Hepatocyte (in vitro differentiated cells): ENCODE measurements at regions not wholly inside any gene's neighbourhood (a gene's known extent, or its start where the extent isn't known, plus 50 kb on each side); places are given as distances from the start of the nearest gene placed in this dataset. TPM values are rescaled to one million over a fixed set of nuclear protein-coding genes. Genes with fewer than 3 reads are reported as not detected.
"Not testable (repeated sequence)": the region's sequence is repeated elsewhere in the genome, so short reads cannot be mapped to it uniquely, and the experiment has no call there.

Source experiments
- DNase-seq: peaks from one replicate; pipeline ENCODE4 v3.0.0-alpha.2; 2016; ENCODE audit warnings: low spot score
- H2AFZ ChIP-seq: fragments of 200-600 bp; sonication (generic); 2 replicates; pipeline ENCODE4 v1.6.0; 2016; ENCODE audit warnings: antibody characterized with exemption, mild to moderate bottlenecking
- H3K27ac ChIP-seq: fragments of 200-600 bp; sonication (generic); 2 replicates; pipeline ENCODE4 v1.5.1; 2016; ENCODE audit warnings: mild to moderate bottlenecking
- H3K27me3 ChIP-seq: fragments of 200-600 bp; sonication (generic); 2 replicates; pipeline ENCODE4 v1.6.1; 2016
- H3K36me3 ChIP-seq: fragments of 200-600 bp; sonication (generic); replicated peaks from 2 replicates; pipeline ENCODE4 v1.5.1; 2016; ENCODE audit warnings: low read depth; ENCODE audit not compliant: insufficient read depth
- H3K4me1 ChIP-seq: fragments of 200-600 bp; sonication (generic); 2 replicates; pipeline ENCODE4 v1.5.1; 2016; ENCODE audit warnings: mild to moderate bottlenecking, moderate library complexity; ENCODE audit not compliant: insufficient read depth
- H3K4me2 ChIP-seq: fragments of 200-600 bp; sonication (generic); 2 replicates; pipeline ENCODE4 v1.6.0; 2016
- H3K4me3 ChIP-seq: fragments of 200-600 bp; sonication (generic); 2 replicates; pipeline ENCODE4 v1.5.1; 2016; ENCODE audit warnings: mild to moderate bottlenecking
- H3K79me2 ChIP-seq: fragments of 200-600 bp; sonication (generic); 2 replicates; pipeline ENCODE4 v1.6.0; 2017; ENCODE audit warnings: mild to moderate bottlenecking
- H3K9me2 ChIP-seq: fragments of 200-600 bp; sonication (generic); replicated peaks from 2 replicates; pipeline ENCODE4 v1.6.0; 2017; ENCODE audit warnings: mild to moderate bottlenecking; ENCODE audit not compliant: insufficient read depth
- H3K9me3 ChIP-seq: fragments of 200-600 bp; sonication (generic); 2 replicates; pipeline ENCODE4 v1.5.1; 2016; ENCODE audit warnings: low read depth, mild to moderate bottlenecking
- H4K20me1 ChIP-seq: fragments of 200-600 bp; sonication (generic); 2 replicates; pipeline ENCODE4 v1.6.0; 2016; ENCODE audit warnings: mild to moderate bottlenecking; ENCODE audit not compliant: insufficient read depth, poor library complexity, severe bottlenecking
- WGBS: methylation state at CpG from one replicate; pipeline ENCODE4 v1.1.6; 2016; ENCODE audit warnings: low lambda C conversion rate; ENCODE audit errors: missing lambda C conversion rate; 5-methylcytosine and 5-hydroxymethylcytosine counted together
- microRNA counts: library from miRNA; unstranded; fragments of <30 nt; microRNA quantifications from one replicate; lab custom pipeline; 2017
- microRNA-seq: library from miRNA; unstranded; fragments of <30 nt; microRNA quantifications from one replicate; pipeline ENCODE4, GENCODE V29; 2017
- small RNA-seq: library from RNA; depleted of rRNA; stranded (forward); fragments of <200 nt; gene quantifications from one replicate; pipeline ENCODE3, GENCODE V24; 2014

GRCh38 chr1:9941-10717 is 441.3 kb downstream of the OR4F29 start:
- H3K9me2 ChIP-seq, H3K4me3 ChIP-seq, H3K36me3 ChIP-seq, H3K27me3 ChIP-seq, H3K27ac ChIP-seq, H3K79me2 ChIP-seq, H2AFZ ChIP-seq, DNase-seq, H3K4me1 ChIP-seq, H4K20me1 ChIP-seq, H3K9me3 ChIP-seq, H3K4me2 ChIP-seq: not testable (repeated sequence)
- no CpG with 5 or more reads among the region's 37 CpGs for WGBS

MicroRNAs in the stretch of these regions (microRNA counts, 767-probe panel; counts per million panel counts)
- not detected for microRNA hsa-miR-1302 (lab: Ali Mortazavi, UCI)

Small RNA genes lying in the stretch of these regions (microRNA-seq; reads per million reads assigned to microRNA genes)
- gene MIR6859-1 (not detected), gene MIR6859-2 (not detected)

Small RNA genes lying in the stretch of these regions (small RNA-seq; reads per million reads assigned to genes)
- gene AL627309.7: not detected
- not detected for gene MIR6859-1
- not detected for gene MIR6859-2
- gene RNU6-1100P: not detected
